Natural killer cell treated with Interleukin-12 subunit alpha and Interleukin-12 subunit beta and Interleukin-15 and Interleukin-18, amount 100 ng/mL, for 72 hours (primary cell): ENCODE measurements at regions not wholly inside any gene's neighbourhood (a gene's known extent, or its start where the extent isn't known, plus 50 kb on each side); places are given as distances from the start of the nearest gene placed in this dataset.
"Not testable (repeated sequence)": the region's sequence is repeated elsewhere in the genome, so short reads cannot be mapped to it uniquely, and the experiment has no call there.

Experiments used
- ATAC-seq, 2 donors: fragments of 150-1000 bp; cut with Tn5 transposase in 1 of 2; sonication (Bioruptor Pico), chemical (Tn5 transposase) in 1 of 2; 2 replicates each; pipeline ENCODE4 v1.10.0; 2021
- DNase-seq: peaks from one replicate; pipeline ENCODE4 v3.0.0; 2022; ENCODE audit warnings: low spot score
- H3K27ac Mint-ChIP-seq, 2 donors: 1 replicate in 1 of 2; 2 replicates in 1 of 2; pipeline ENCODE4 v1.8.0; 2022; ENCODE audit warnings: mixed read lengths in 2 of 2, mild to moderate bottlenecking in 1 of 2, moderate library complexity in 1 of 2
- H3K27me3 Mint-ChIP-seq, 2 donors: 1 replicate in 1 of 2; 2 replicates in 1 of 2; pipeline ENCODE4 v1.8.0; 2022; ENCODE audit warnings: mixed read lengths in 2 of 2
- H3K36me3 Mint-ChIP-seq: one replicate; pipeline ENCODE4 v1.8.0; 2022; ENCODE audit warnings: mixed read lengths
- H3K4me1 Mint-ChIP-seq, 2 donors: 1 replicate in 1 of 2; 2 replicates in 1 of 2; pipeline ENCODE4 v1.8.0; 2022; ENCODE audit warnings: low read depth in 2 of 2, mixed read lengths in 2 of 2, mild to moderate bottlenecking in 1 of 2
- H3K4me3 Mint-ChIP-seq: one replicate; pipeline ENCODE4 v1.8.0; 2022; ENCODE audit warnings: mixed read lengths
- H3K9me3 Mint-ChIP-seq: 2 replicates; pipeline ENCODE4 v1.8.0; 2022; ENCODE audit warnings: mixed read lengths

- not testable (repeated sequence) for H3K4me3 Mint-ChIP-seq, DNase-seq, H3K27ac Mint-ChIP-seq, H3K27me3 Mint-ChIP-seq, H3K36me3 Mint-ChIP-seq, H3K9me3 Mint-ChIP-seq, ATAC-seq, H3K4me1 Mint-ChIP-seq
Measured at GRCh38 chr20:26373066-26373465, 676.4 kb upstream of the ZNF337 start.

DNA sequence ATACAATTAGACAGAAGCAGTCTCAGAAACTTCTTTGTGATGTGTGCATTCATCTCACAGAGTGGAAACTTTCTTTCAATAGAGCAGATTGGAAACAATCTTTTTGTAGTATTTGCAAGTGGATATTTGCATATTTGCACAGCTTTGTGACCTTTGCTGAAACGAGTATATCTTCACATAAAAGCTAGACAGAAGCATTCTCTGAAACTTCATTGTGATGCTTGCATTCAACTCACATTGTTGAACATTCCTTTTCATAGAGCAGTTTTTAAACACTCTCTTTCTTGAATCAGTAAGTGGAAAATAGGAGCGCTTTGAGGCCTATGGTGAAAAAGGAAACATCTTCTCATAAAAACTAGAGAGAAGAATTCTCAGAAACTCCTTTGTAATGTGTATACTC is 657.9 kb upstream of the ZNF337 start:
- H3K9me3 Mint-ChIP-seq: peaks cover 5% of the 10 kb centered on the region
- no peak overlapping the region for H3K4me3 Mint-ChIP-seq
- no peak overlapping the region for H3K27ac Mint-ChIP-seq
- no peaks in the 10 kb centered on the region for H3K27me3 Mint-ChIP-seq
- ATAC-seq: no peak
- H3K4me1 Mint-ChIP-seq: no peaks in the 10 kb centered on the region
- no peaks in the 10 kb centered on the region for H3K36me3 Mint-ChIP-seq
- DNase-seq: no peak

DNA sequence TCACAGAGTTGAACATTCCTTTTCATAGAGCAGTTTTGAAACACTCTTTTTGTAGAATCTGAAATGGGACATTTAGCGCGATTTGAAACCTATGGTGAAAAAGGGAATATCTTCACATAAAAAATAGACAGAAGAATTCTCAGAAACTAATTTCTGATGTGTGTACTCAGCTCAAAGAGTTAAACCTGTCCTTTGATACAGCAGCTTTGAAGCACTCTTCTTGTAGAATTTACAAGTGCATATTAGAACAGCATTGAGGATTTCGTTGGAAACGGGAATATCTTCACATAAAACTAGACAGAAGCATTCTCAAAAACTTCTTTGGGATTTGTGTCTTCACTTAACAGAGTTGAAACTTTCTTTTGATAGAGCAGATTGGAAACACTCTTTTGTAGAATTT is 650.7 kb upstream of the ZNF337 start:
- DNase-seq: no peak
- Mint-ChIP-seq H3K27me3 (no peaks in the 10 kb centered on the region), H3K9me3 (peaks cover 15% of the 10 kb centered on the region), H3K4me3 (no peak overlapping the region), H3K36me3 (peaks cover 11% of the 10 kb centered on the region), H3K27ac (no peak overlapping the region), H3K4me1 (no peaks in the 10 kb centered on the region)
- no peak for ATAC-seq

GRCh38 chr20:26340460-26341065 is 643.9 kb upstream of the ZNF337 start:
- DNase-seq, ATAC-seq, H3K4me1 Mint-ChIP-seq, H3K27me3 Mint-ChIP-seq, H3K27ac Mint-ChIP-seq, H3K4me3 Mint-ChIP-seq: not testable (repeated sequence)
- peaks cover 24% of the 10 kb centered on the region for H3K9me3 Mint-ChIP-seq
- H3K36me3 Mint-ChIP-seq: peaks cover 17% of the 10 kb centered on the region

DNA sequence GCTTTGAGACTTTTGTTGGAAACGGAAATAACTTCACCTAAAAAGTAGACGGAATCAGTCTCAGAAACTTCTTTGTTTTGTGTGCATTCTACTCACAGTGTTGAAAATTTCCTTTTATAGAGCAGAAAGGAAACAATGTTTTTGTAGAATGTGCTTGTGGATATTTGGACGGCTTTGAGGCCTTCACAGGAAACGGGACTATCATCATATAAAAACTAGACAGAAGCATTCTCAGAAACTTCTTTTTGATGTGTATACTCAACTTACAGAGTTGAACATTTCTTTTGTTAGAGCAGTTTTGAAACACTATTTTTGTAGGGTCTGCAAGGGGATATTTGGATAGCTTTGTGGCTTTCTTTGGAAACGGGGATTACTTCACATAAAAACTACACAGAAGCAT is 627.5 kb upstream of the ZNF337 start:
- H3K4me3 Mint-ChIP-seq: no peak overlapping the region
- H3K27me3 Mint-ChIP-seq: no peaks in the 10 kb centered on the region
- H3K9me3 Mint-ChIP-seq: peaks cover 12% of the 10 kb centered on the region
- ATAC-seq (no peak), DNase-seq (no peak)
- H3K36me3 Mint-ChIP-seq: peaks cover 22% of the 10 kb centered on the region
- no peaks in the 10 kb centered on the region for H3K4me1 Mint-ChIP-seq
- H3K27ac Mint-ChIP-seq: no peak overlapping the region

- Mint-ChIP-seq H3K4me3 (no peak overlapping the region), H3K36me3 (peaks cover 5% of the 10 kb centered on the region), H3K9me3 (peaks cover 20% of the 10 kb centered on the region), H3K27me3 (no peaks in the 10 kb centered on the region), H3K27ac (no peak overlapping the region), H3K4me1 (no peaks in the 10 kb centered on the region)
- ATAC-seq (no peak), DNase-seq (no peak)
Measured at GRCh38 chr20:26315054-26315453, 618.4 kb upstream of the ZNF337 start.

GRCh38 chr20:26309720-26310119 is 613.1 kb upstream of the ZNF337 start:
- not testable (repeated sequence) for H3K27ac Mint-ChIP-seq, ATAC-seq, DNase-seq, H3K4me1 Mint-ChIP-seq, H3K9me3 Mint-ChIP-seq, H3K36me3 Mint-ChIP-seq, H3K27me3 Mint-ChIP-seq, H3K4me3 Mint-ChIP-seq

DNA sequence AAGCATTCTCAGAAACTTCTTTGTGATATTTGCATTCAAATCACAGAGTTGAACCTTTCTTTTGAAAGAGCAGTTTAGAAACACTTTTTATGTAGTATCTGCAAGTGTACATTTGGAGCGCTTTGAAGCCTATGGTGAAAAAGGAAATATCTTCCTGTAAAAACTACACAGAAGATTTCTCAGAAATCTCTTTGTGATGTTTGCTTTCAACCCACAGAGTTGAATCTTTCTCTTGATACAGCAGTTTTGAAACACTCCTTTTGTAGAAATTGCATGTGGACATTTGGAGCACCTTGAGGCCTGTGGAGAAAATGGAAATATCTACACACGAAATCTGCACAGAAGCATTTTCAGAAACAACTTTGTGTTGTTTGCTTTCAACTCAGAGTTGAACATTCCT is 612.3 kb upstream of the ZNF337 start:
- peaks cover 5% of the 10 kb centered on the region for H3K36me3 Mint-ChIP-seq
- no peak for ATAC-seq
- no peaks in the 10 kb centered on the region for H3K27me3 Mint-ChIP-seq

GRCh38 chr20:26295006-26295405 is 598.4 kb upstream of the ZNF337 start:
- H3K9me3 Mint-ChIP-seq: no peaks in the 10 kb centered on the region
- no peak overlapping the region for H3K4me3 Mint-ChIP-seq
- ATAC-seq (no peak), DNase-seq (no peak)
- no peaks in the 10 kb centered on the region for H3K4me1 Mint-ChIP-seq
- no peak overlapping the region for H3K27ac Mint-ChIP-seq
- H3K36me3 Mint-ChIP-seq: no peaks in the 10 kb centered on the region
- no peaks in the 10 kb centered on the region for H3K27me3 Mint-ChIP-seq

More for the DNA sequence above, 612.3 kb upstream of the ZNF337 start:
- no peak overlapping the region for H3K27ac Mint-ChIP-seq
- no peak for DNase-seq
- peaks cover 8% of the 10 kb centered on the region for H3K9me3 Mint-ChIP-seq
- no peaks in the 10 kb centered on the region for H3K4me1 Mint-ChIP-seq
- H3K4me3 Mint-ChIP-seq: no peak overlapping the region

DNA sequence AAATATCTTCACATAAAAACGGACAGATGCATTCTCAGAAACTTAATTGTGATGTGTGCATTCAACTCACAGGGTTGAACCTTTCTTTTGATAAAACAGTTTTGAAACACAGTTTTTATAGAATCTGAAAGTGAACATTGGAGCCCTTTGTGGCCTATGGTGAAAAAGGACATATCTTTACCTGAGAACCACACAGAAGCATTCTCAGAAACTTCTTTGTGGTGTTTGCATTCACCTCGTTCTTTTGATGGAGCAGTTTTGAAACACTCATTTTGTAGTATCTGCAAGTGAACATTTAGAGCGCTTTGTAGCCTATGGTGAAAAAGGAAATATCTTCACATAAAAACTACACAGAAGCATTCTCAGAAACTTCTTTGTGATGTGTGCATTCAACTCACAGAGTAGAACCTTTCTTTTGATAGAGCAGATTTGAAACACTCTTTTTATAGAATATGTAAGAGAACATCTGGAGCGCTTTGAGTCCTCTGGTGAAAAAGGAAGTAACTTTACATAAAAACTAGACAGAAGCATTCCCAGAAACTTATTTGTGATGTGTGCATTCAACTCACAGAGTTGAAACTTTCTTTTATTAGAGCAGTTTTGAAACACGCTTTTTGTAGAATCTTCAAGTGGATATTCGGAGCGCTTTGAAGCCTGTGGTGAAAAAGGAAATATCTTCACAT is 591.9 kb upstream of the ZNF337 start:
- H3K36me3 Mint-ChIP-seq, H3K27ac Mint-ChIP-seq, H3K4me3 Mint-ChIP-seq, DNase-seq, ATAC-seq, H3K27me3 Mint-ChIP-seq, H3K4me1 Mint-ChIP-seq, H3K9me3 Mint-ChIP-seq: not testable (repeated sequence)

DNA sequence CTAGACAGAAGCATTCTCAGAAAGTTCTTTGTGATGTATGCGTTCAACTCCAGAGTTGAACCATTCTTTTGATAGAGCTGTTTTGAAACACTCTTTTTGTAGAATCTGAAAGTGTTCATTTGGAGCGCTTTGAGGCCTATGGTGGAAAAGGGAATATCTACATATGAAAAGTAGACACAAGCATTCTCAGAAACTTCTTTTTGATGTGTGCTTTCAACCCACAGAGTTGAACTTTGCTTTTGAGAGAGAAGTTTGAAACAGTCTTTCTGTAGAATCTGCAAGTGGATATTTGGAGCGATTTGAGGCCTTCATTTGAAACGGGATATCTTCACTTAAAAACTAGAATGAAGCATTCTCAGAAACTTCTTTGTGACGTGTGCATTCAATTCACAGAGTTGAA is 582.6 kb upstream of the ZNF337 start:
- Mint-ChIP-seq H3K4me3 (no peak overlapping the region), H3K4me1 (no peaks in the 10 kb centered on the region), H3K27ac (no peak overlapping the region), H3K27me3 (peaks cover 0 to 2% of the 10 kb centered on the region in 2 donors), H3K9me3 (peaks cover 4% of the 10 kb centered on the region), H3K36me3 (no peaks in the 10 kb centered on the region)
- ATAC-seq: no peak
- no peak for DNase-seq

DNA sequence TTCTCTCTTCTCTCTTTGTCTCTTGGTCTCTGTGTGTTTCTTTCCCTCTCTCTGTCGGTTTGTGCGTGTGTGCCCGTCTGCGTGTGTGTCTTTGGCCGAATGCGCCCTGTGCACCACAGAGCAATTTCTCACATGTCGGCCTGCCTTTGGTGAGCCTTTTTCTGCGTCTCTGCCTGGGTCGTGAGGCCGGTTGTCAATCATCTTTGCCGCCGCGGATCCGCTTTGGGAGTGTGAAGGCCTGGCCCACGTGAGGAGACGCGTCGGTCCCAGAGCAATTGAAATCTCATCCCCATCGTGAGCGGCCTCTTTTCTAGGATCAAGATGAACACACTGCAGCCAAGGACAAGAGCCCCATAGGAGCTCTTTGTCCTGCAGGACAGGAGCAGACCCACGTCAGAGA is 580.7 kb upstream of the ZNF337 start:
- DNase-seq (no peak), ATAC-seq (no peak)
- no peak overlapping the region for H3K27ac Mint-ChIP-seq
- no peak overlapping the region for H3K4me3 Mint-ChIP-seq
- peaks cover 0 to 2% of the 10 kb centered on the region in 2 donors for H3K27me3 Mint-ChIP-seq
- no peaks in the 10 kb centered on the region for H3K4me1 Mint-ChIP-seq
- no peaks in the 10 kb centered on the region for H3K36me3 Mint-ChIP-seq
- H3K9me3 Mint-ChIP-seq: peaks cover 4% of the 10 kb centered on the region

DNA sequence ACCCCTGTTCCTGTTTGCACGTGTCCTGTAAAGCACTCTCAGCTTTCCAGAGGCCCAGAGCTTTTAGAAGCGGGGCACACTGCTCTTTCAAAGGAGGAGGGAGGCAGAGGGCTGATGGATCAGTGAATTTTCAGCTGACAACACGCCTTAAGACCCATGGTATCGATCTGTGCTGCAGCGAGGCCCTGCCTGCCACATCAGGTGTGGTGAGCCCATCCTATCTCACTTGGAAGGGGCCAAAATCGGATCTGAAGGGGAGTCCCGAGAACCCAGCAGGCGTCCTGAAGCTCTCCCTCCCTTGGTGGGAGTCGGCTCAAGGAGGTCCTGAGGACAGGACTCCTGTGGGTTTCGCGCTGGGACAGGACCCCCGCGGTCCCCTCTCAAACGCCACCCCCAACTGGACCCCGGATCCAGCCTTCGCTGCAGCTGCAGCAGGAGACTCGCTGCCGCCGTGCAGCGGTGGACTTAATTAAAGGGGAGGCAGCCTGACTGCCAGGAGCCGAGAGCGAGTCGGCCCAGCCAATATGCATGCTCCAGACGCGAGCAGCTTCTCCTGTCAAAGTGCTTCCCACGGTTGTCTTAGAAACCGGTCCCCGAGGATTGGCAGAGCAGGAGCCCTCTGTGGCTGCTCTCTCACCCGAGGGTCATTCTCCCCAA is 580.0 kb upstream of the ZNF337 start:
- H3K36me3 Mint-ChIP-seq: no peaks in the 10 kb centered on the region
- ATAC-seq: no peak
- peaks cover 4% of the 10 kb centered on the region for H3K9me3 Mint-ChIP-seq
- no peaks in the 10 kb centered on the region for H3K4me1 Mint-ChIP-seq
- no peak overlapping the region for H3K27ac Mint-ChIP-seq
- no peak for DNase-seq
- peaks cover 0 to 2% of the 10 kb centered on the region in 2 donors for H3K27me3 Mint-ChIP-seq
- no peak overlapping the region for H3K4me3 Mint-ChIP-seq

- not testable (repeated sequence) for H3K36me3 Mint-ChIP-seq, H3K27me3 Mint-ChIP-seq, H3K27ac Mint-ChIP-seq
Measured at GRCh38 chr20:26268762-26269161, 572.1 kb upstream of the ZNF337 start.

More at GRCh38 chr20:26268762-26269161, 572.1 kb upstream of the ZNF337 start:
- not testable (repeated sequence) for DNase-seq, H3K4me3 Mint-ChIP-seq, ATAC-seq, H3K4me1 Mint-ChIP-seq, H3K9me3 Mint-ChIP-seq
